ENCODE measurements at regions not wholly inside any gene's neighbourhood (a gene's known extent, or its start where the extent isn't known, plus 50 kb on each side); places are given as distances from the start of the nearest gene placed in this dataset.
"Not testable (repeated sequence)": the region's sequence is repeated elsewhere in the genome, so short reads cannot be mapped to it uniquely, and the experiment has no call there.

- no peaks in the 10 kb centered on the region for H3K4me1 ChIP-seq (ENCODE audit: insufficient read depth)
- H3K27ac ChIP-seq (ENCODE audit: low read depth), result no peak overlapping the region
- WGBS, result 87% methylated on average over 2 of the region's 2 CpGs
- no peaks in the 10 kb centered on the region for H3K36me3 ChIP-seq (ENCODE audit: insufficient read depth)
- no peak for DNase-seq (ENCODE audit: extremely low spot score)
- H3K4me3 ChIP-seq (ENCODE audit: low read depth, low read length), result no peak overlapping the region
These were observed 732.9 kb downstream of the CETN3 start for GRCh38 chr5:89676634-89677033.

GRCh38 chr5:89673019-89673418 lies 736.5 kb downstream of the CETN3 start:
- no peak overlapping the region for H3K4me3 ChIP-seq (ENCODE audit: low read depth, low read length)
- H3K36me3 ChIP-seq (ENCODE audit: insufficient read depth), result no peaks in the 10 kb centered on the region
- H3K4me1 ChIP-seq (ENCODE audit: insufficient read depth), result no peaks in the 10 kb centered on the region
- no peak overlapping the region for H3K27ac ChIP-seq (ENCODE audit: low read depth)
- no peak for DNase-seq (ENCODE audit: extremely low spot score)
- 99% methylated on average over 1 of the region's 1 CpG for WGBS

GRCh38 chr5:89668821-89669220 lies 740.7 kb downstream of the CETN3 start:
- 62% methylated on average over 3 of the region's 3 CpGs for WGBS
- Histone ChIP-seq H3K27ac (ENCODE audit: low read depth) (no peak overlapping the region), H3K36me3 (ENCODE audit: insufficient read depth) (no peaks in the 10 kb centered on the region), H3K4me3 (ENCODE audit: low read depth, low read length) (no peak overlapping the region), H3K4me1 (ENCODE audit: insufficient read depth) (no peaks in the 10 kb centered on the region)
- no peak for DNase-seq (ENCODE audit: extremely low spot score)

GRCh38 chr5:89662499-89662898 lies 747.1 kb downstream of the CETN3 start:
- DNase-seq (ENCODE audit: extremely low spot score), result no peak
- Histone ChIP-seq H3K4me1 (ENCODE audit: insufficient read depth) (no peaks in the 10 kb centered on the region), H3K27ac (ENCODE audit: low read depth) (no peak overlapping the region), H3K4me3 (ENCODE audit: low read depth, low read length) (no peak overlapping the region), H3K36me3 (ENCODE audit: insufficient read depth) (no peaks in the 10 kb centered on the region)
- 25% methylated on average over 4 of the region's 4 CpGs for WGBS

DNA sequence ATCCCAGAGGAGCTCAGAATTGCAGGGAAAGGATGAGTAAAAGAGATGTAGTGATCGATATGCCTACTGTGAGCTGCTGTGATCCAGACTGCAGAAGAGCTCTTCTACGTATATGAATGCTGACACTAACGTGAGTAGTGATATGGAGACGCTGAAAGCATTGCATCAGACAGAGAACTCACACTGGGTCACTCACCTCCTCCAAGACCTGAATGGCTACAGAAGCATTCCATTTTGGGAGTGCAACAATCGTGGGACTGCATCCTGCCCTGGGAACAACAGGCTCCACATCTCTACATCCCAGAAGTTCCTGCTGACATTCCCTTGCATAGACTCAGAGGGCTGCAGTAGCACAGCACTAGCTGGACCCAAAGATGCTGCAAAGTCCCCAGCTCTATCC lies 755.9 kb upstream of the MEF2C start:
- Histone ChIP-seq H3K36me3 (ENCODE audit: insufficient read depth) (no peaks in the 10 kb centered on the region), H3K4me3 (ENCODE audit: low read depth, low read length) (no peak overlapping the region), H3K27ac (ENCODE audit: low read depth) (no peak overlapping the region), H3K4me1 (ENCODE audit: insufficient read depth) (no peaks in the 10 kb centered on the region)
- no peak for DNase-seq (ENCODE audit: extremely low spot score)
- WGBS, result 91% methylated on average over 5 of the region's 5 CpGs

DNA sequence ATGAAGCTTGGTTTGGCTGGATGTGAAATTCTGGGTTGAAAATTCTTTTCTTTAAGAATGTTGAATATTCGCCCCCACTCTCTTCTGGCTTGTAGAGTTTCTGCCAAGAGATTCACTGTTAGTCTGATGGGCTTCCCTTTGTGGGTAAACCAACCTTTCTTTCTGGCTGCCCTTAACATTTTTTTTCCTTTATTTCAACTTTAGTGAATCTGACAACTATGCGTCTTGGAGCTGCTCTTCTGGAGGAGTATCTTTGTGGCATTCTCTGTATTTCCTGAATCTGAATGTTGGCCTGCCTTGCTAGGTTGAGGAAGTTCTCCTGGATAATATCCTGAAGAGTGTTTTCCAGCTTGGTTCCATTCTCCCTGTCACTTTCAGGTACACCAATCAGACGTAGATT lies 751.2 kb upstream of the MEF2C start:
- not testable (repeated sequence) for H3K27ac ChIP-seq (ENCODE audit: low read depth); H3K4me1 ChIP-seq (ENCODE audit: insufficient read depth); H3K36me3 ChIP-seq (ENCODE audit: insufficient read depth); DNase-seq (ENCODE audit: extremely low spot score); H3K4me3 ChIP-seq (ENCODE audit: low read depth, low read length)
- WGBS, result 84% methylated on average over 3 of the region's 3 CpGs

DNA sequence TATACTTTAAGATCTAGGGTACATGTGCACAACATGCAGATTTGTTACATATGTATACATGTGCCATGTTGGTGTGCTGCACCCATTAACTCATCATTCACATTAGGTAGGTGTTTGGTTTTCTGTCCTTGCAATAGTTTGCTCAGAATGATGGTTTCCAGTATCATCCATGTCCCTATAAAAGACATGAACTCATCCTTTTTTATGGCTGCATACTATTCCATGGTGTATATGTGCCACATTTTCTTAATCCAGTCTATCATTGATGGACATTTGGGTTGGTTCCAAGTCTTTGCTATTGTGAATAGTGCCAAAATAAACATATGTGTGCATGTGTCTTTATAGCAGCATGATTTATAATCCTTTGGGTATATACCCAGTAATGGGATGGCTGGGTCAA lies 747.1 kb upstream of the MEF2C start:
- H3K4me3 ChIP-seq (ENCODE audit: low read depth, low read length); DNase-seq (ENCODE audit: extremely low spot score); H3K36me3 ChIP-seq (ENCODE audit: insufficient read depth); H3K27ac ChIP-seq (ENCODE audit: low read depth); H3K4me1 ChIP-seq (ENCODE audit: insufficient read depth): not testable (repeated sequence)

GRCh38 chr5:89628876-89629635 lies 746.1 kb upstream of the MEF2C start:
- WGBS, result 84% methylated on average over 4 of the region's 4 CpGs
- DNase-seq (ENCODE audit: extremely low spot score), result no peak
- H3K27ac ChIP-seq (ENCODE audit: low read depth), result no peak overlapping the region
- no peak overlapping the region for H3K4me3 ChIP-seq (ENCODE audit: low read depth, low read length)
- H3K36me3 ChIP-seq (ENCODE audit: insufficient read depth), result no peaks in the 10 kb centered on the region
- H3K4me1 ChIP-seq (ENCODE audit: insufficient read depth), result no peaks in the 10 kb centered on the region

- no peak for DNase-seq (ENCODE audit: extremely low spot score)
- H3K4me1 ChIP-seq (ENCODE audit: insufficient read depth), result no peaks in the 10 kb centered on the region
- WGBS, result 37% methylated on average over 2 of the region's 2 CpGs
- no peaks in the 10 kb centered on the region for H3K36me3 ChIP-seq (ENCODE audit: insufficient read depth)
- H3K4me3 ChIP-seq (ENCODE audit: low read depth, low read length), result no peak overlapping the region
- H3K27ac ChIP-seq (ENCODE audit: low read depth), result no peak overlapping the region
These were observed 733.0 kb upstream of the MEF2C start for GRCh38 chr5:89615839-89616518.

DNA sequence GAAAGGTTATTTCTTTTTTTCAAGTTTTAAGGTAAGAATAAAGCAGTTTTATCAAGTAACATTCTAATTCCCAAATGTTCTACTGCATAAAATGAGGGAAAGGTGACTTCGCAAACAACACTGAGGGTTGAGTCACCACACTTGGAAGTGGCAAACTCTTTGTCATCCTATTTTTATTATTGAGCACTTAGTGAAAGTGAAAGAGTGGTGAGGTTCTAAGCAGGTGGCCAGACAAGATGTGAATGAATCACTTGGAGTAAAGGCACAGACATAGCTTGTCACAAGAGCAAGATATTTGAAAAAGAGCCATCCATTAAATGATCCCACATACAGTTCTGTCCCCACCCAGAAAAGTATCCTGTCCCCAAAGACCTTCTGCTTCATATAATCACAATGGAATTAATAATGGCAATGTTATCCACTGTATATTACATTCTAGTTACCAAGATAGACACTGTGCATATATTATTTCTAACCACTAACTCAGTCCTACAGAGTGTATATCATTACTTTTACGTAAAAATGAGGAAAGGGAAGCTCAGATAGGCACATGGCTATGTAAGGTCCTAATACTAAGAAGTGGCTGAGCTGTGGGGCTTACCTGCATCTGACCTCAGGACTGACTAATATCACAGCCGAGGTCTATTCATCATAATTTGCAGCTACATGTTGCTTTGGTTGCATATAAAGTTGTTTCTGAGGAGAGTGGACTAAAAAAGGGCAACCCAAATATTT lies 730.4 kb upstream of the MEF2C start:
- H3K27ac ChIP-seq (ENCODE audit: low read depth), result no peak overlapping the region
- no peaks in the 10 kb centered on the region for H3K4me1 ChIP-seq (ENCODE audit: insufficient read depth)
- no peak for DNase-seq (ENCODE audit: extremely low spot score)
- no peak overlapping the region for H3K4me3 ChIP-seq (ENCODE audit: low read depth, low read length)
- H3K36me3 ChIP-seq (ENCODE audit: insufficient read depth), result no peaks in the 10 kb centered on the region
- 95% methylated on average over 3 of the region's 3 CpGs for WGBS

DNA sequence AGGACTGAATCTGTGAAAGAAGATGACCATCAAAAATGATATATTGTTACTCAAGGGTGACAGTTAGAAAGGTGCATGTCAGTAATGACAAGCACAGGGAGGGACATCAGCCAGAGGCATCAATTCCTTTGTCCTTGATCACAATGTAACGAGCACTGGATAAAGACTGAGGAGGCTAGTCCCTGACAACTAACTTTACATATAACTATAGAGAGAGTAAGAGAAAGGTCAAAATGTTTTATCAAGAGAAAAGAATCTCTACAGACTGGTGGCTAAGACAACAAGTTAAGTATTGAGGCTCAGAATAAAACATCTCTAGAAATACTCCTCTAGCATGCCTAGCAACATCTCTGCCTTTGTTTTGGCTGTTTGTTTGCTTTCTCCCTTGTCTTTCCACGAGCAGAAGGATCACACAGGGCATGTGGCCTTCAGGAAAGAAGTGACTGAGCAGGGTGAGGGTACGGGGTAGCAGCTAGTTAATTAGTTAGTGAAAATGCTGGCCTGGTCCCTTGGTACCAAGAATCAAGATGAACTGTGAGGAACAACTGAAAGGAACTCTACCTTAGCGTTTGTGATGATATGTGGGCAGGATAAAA lies 724.1 kb upstream of the MEF2C start:
- H3K4me1 ChIP-seq (ENCODE audit: insufficient read depth), result no peaks in the 10 kb centered on the region
- WGBS, result 73% methylated on average over 4 of the region's 4 CpGs
- H3K4me3 ChIP-seq (ENCODE audit: low read depth, low read length), result no peak overlapping the region
- no peak for DNase-seq (ENCODE audit: extremely low spot score)
- no peak overlapping the region for H3K27ac ChIP-seq (ENCODE audit: low read depth)
- H3K36me3 ChIP-seq (ENCODE audit: insufficient read depth), result no peaks in the 10 kb centered on the region

DNA sequence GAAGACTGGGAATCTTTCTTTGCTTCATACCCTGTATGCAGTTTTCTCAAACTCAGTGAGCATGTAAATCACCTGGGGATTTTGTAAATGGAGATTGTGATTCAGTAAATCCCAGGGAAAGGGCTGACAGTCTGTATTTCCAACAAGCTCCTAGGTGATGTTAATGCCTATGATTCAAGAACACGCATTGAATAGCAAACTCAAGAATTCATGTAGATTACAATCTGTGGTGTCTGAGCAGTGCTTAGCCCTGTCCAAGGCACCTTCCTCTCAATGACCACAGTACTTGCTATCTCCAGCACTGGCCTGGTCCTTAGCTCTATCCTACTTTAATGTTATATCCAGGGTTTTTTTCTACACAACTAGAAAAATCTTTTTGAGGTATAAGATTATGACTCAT lies 721.4 kb upstream of the MEF2C start:
- Histone ChIP-seq H3K4me1 (ENCODE audit: insufficient read depth) (no peaks in the 10 kb centered on the region), H3K4me3 (ENCODE audit: low read depth, low read length) (no peak overlapping the region), H3K27ac (ENCODE audit: low read depth) (no peak overlapping the region), H3K36me3 (ENCODE audit: insufficient read depth) (no peaks in the 10 kb centered on the region)
- WGBS, result 66% methylated on average over 1 of the region's 1 CpG
- no peak for DNase-seq (ENCODE audit: extremely low spot score)

DNA sequence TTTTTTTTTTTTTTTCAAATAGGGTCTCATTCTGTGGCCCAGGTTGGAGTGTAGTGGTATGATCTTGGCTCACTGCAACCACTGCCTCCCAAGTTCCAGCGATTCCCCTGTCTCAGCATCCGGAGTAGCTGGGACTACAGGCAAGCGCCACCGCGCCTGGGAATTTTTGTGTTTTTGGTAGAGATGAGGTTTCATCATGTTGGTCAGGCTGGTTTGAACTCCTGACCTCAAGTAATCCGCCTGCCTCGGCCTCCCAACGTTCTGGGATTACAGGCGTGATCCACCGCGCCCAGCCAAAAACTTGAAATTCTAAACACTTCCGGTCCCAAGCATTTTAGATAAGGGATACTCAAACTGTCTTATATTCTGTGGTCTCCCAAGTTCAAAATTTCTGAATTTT lies 718.9 kb upstream of the MEF2C start:
- no peaks in the 10 kb centered on the region for H3K4me1 ChIP-seq (ENCODE audit: insufficient read depth)
- H3K27ac ChIP-seq (ENCODE audit: low read depth), result no peak overlapping the region
- no peaks in the 10 kb centered on the region for H3K36me3 ChIP-seq (ENCODE audit: insufficient read depth)
- WGBS, result 85% methylated on average over 12 of the region's 12 CpGs
- no peak for DNase-seq (ENCODE audit: extremely low spot score)
- no peak overlapping the region for H3K4me3 ChIP-seq (ENCODE audit: low read depth, low read length)

DNA sequence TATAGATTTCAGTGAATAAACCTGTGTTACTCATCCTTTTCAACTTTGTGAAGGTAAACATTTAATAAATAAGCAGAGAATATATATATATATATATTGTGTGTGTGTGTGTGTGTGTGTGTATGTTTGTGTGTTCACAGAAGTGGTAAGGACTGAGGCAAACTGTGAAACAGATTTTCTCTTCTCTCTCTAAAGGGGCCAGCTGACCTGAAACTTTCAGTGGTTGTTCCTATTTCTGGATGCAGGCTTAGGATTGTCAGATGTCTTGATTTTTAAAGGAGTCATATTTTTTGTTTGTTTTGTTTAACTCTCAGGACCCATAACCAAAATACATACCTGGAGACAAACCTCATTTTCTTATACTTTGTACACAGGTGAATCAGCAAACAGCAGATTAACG lies 714.9 kb upstream of the MEF2C start:
- Histone ChIP-seq H3K4me3 (ENCODE audit: low read depth, low read length) (no peak overlapping the region), H3K4me1 (ENCODE audit: insufficient read depth) (no peaks in the 10 kb centered on the region), H3K27ac (ENCODE audit: low read depth) (no peak overlapping the region), H3K36me3 (ENCODE audit: insufficient read depth) (no peaks in the 10 kb centered on the region)
- DNase-seq (ENCODE audit: extremely low spot score), result no peak
- WGBS, result 82% methylated on average over 1 of the region's 1 CpG

Data from urinary bladder (tissue), 3 donors.